ENCODE measurements at regions not wholly inside any gene's neighbourhood (a gene's known extent, or its start where the extent isn't known, plus 50 kb on each side); places are given as distances from the start of the nearest gene placed in this dataset.
"Not testable (repeated sequence)": the region's sequence is repeated elsewhere in the genome, so short reads cannot be mapped to it uniquely, and the experiment has no call there.

GRCh38 chr15:20386198-20386597 lies 155.4 kb downstream of the GOLGA6L6 start:
- Histone ChIP-seq H3K9me3 (ENCODE audit: control insufficient read depth in 4 of 4, low read length in 3 of 4) (peaks cover 0 to 8% (median 3%) of the 10 kb centered on the region in 4 donors), H3K36me3 (ENCODE audit: control insufficient read depth in 4 of 4, insufficient read depth in 3 of 4, low read depth in 1 of 4, low read length in 3 of 4) (no peaks in the 10 kb centered on the region), H3K4me3 (ENCODE audit: low read depth in 1 of 3, low read length in 3 of 3) (no peak overlapping the region), H3K4me1 (ENCODE audit: control insufficient read depth in 4 of 4, insufficient read depth in 4 of 4, low read length in 3 of 4) (no peaks in the 10 kb centered on the region), H3K27ac (ENCODE audit: low read depth in 1 of 2, low read length in 2 of 2) (no peak overlapping the region), H3K9ac (ENCODE audit: low read depth in 1 of 2, low read length in 2 of 2) (no peak overlapping the region), H3K27me3 (ENCODE audit: control insufficient read depth in 4 of 4, insufficient read depth in 4 of 4, low read length in 3 of 4) (peaks cover 0 to 3% (median 0%) of the 10 kb centered on the region in 4 donors)
- no peak for DNase-seq (ENCODE audit: low spot score)
- TF ChIP-seq ATF3 (IDR thresholded peaks at IDR 0.05), result no peak

DNA sequence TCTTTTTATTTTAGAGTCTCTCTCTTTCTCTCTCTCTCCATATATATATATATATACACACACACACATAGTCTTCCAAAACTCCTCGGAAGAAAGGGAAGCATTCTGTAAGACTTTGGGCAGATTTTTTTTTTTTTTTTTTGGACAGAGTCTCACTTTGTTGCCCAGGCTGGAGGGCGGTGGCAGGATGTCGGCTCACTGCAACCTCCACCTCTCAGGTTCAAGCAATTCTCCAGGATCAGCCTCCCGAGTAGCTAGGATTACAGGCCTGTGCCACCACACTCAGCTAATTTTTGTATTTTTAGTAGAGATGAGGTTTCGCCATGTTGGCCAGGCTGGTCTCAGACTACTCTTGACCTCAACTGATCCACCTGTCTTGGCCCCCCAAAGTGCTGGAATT lies 161.4 kb downstream of the GOLGA6L6 start:
- H3K27ac ChIP-seq (ENCODE audit: low read depth in 1 of 2, low read length in 2 of 2); H3K9ac ChIP-seq (ENCODE audit: low read depth in 1 of 2, low read length in 2 of 2); H3K4me1 ChIP-seq (ENCODE audit: control insufficient read depth in 4 of 4, insufficient read depth in 4 of 4, low read length in 3 of 4); H3K27me3 ChIP-seq (ENCODE audit: control insufficient read depth in 4 of 4, insufficient read depth in 4 of 4, low read length in 3 of 4); H3K9me3 ChIP-seq (ENCODE audit: control insufficient read depth in 4 of 4, low read length in 3 of 4); H3K4me3 ChIP-seq (ENCODE audit: low read depth in 1 of 3, low read length in 3 of 3); DNase-seq (ENCODE audit: low spot score); H3K36me3 ChIP-seq (ENCODE audit: control insufficient read depth in 4 of 4, insufficient read depth in 3 of 4, low read depth in 1 of 4, low read length in 3 of 4): not testable (repeated sequence)
- 69% methylated on average over 5 of the region's 5 CpGs for WGBS

GRCh38 chr15:20376872-20377271 lies 164.7 kb downstream of the GOLGA6L6 start:
- Histone ChIP-seq H3K9ac (ENCODE audit: low read depth in 1 of 2, low read length in 2 of 2) (no peak overlapping the region), H3K36me3 (ENCODE audit: control insufficient read depth in 4 of 4, insufficient read depth in 3 of 4, low read depth in 1 of 4, low read length in 3 of 4) (peaks cover 0 to 3% (median 0%) of the 10 kb centered on the region in 4 donors), H3K4me3 (ENCODE audit: low read depth in 1 of 3, low read length in 3 of 3) (no peak overlapping the region), H3K27ac (ENCODE audit: low read depth in 1 of 2, low read length in 2 of 2) (no peak overlapping the region), H3K9me3 (ENCODE audit: control insufficient read depth in 4 of 4, low read length in 3 of 4) (no peaks in the 10 kb centered on the region), H3K4me1 (ENCODE audit: control insufficient read depth in 4 of 4, insufficient read depth in 4 of 4, low read length in 3 of 4) (no peaks in the 10 kb centered on the region), H3K27me3 (ENCODE audit: control insufficient read depth in 4 of 4, insufficient read depth in 4 of 4, low read length in 3 of 4) (no peaks in the 10 kb centered on the region)
- DNase-seq (ENCODE audit: low spot score), result no peak
- TF ChIP-seq NR2F2 (IDR thresholded peaks at IDR 0.05) (no peak), FOXA1 (IDR thresholded peaks at IDR 0.05) (no peak), ATF3 (IDR thresholded peaks at IDR 0.05) (no peak), FOXA2 (IDR thresholded peaks at IDR 0.05) (no peak), GABPA (IDR thresholded peaks at IDR 0.05 in 1 of 2, conservative IDR thresholded peaks at IDR 0.05 in 1 of 2) (no peak), EGR1 (IDR thresholded peaks at IDR 0.05; ENCODE audit: low read depth in 2 of 2) (no peak), JUND (IDR thresholded peaks at IDR 0.05) (no peak), SP1 (IDR thresholded peaks at IDR 0.05) (no peak), TAF1 (conservative IDR thresholded peaks at IDR 0.05) (no peak), RXRA (IDR thresholded peaks at IDR 0.05) (no peak)
- TF ChIP-seq, protein P1, sequence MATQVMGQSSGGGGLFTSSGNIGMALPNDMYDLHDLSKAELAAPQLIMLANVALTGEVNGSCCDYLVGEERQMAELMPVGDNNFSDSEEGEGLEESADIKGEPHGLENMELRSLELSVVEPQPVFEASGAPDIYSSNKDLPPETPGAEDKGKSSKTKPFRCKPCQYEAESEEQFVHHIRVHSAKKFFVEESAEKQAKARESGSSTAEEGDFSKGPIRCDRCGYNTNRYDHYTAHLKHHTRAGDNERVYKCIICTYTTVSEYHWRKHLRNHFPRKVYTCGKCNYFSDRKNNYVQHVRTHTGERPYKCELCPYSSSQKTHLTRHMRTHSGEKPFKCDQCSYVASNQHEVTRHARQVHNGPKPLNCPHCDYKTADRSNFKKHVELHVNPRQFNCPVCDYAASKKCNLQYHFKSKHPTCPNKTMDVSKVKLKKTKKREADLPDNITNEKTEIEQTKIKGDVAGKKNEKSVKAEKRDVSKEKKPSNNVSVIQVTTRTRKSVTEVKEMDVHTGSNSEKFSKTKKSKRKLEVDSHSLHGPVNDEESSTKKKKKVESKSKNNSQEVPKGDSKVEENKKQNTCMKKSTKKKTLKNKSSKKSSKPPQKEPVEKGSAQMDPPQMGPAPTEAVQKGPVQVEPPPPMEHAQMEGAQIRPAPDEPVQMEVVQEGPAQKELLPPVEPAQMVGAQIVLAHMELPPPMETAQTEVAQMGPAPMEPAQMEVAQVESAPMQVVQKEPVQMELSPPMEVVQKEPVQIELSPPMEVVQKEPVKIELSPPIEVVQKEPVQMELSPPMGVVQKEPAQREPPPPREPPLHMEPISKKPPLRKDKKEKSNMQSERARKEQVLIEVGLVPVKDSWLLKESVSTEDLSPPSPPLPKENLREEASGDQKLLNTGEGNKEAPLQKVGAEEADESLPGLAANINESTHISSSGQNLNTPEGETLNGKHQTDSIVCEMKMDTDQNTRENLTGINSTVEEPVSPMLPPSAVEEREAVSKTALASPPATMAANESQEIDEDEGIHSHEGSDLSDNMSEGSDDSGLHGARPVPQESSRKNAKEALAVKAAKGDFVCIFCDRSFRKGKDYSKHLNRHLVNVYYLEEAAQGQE (IDR thresholded peaks at IDR 0.05), result no peak
- TF ChIP-seq, protein P2, sequence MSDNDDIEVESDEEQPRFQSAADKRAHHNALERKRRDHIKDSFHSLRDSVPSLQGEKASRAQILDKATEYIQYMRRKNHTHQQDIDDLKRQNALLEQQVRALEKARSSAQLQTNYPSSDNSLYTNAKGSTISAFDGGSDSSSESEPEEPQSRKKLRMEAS (IDR thresholded peaks at IDR 0.05), result no peak
- 70% methylated on average over 5 of the region's 5 CpGs for WGBS

- not testable (repeated sequence) for H3K9me3 ChIP-seq (ENCODE audit: control insufficient read depth in 4 of 4, low read length in 3 of 4); H3K27ac ChIP-seq (ENCODE audit: low read depth in 1 of 2, low read length in 2 of 2); DNase-seq (ENCODE audit: low spot score); H3K27me3 ChIP-seq (ENCODE audit: control insufficient read depth in 4 of 4, insufficient read depth in 4 of 4, low read length in 3 of 4); H3K36me3 ChIP-seq (ENCODE audit: control insufficient read depth in 4 of 4, insufficient read depth in 3 of 4, low read depth in 1 of 4, low read length in 3 of 4); H3K4me1 ChIP-seq (ENCODE audit: control insufficient read depth in 4 of 4, insufficient read depth in 4 of 4, low read length in 3 of 4); H3K9ac ChIP-seq (ENCODE audit: low read depth in 1 of 2, low read length in 2 of 2); H3K4me3 ChIP-seq (ENCODE audit: low read depth in 1 of 3, low read length in 3 of 3)
These were observed 169.2 kb downstream of the GOLGA6L6 start for GRCh38 chr15:20372416-20372815.

Measured in liver (tissue), 7 donors.